HG03025 (cell line): ENCODE measurements at regions not wholly inside any gene's neighbourhood (a gene's known extent, or its start where the extent isn't known, plus 50 kb on each side); places are given as distances from the start of the nearest gene placed in this dataset.

ENCODE experiments used
- ATAC-seq: cut with Tn5 transposase; IDR thresholded peaks from one replicate; pipeline ENCODE4 v1.9.1; 2021; ENCODE audit warnings: mild to moderate bottlenecking, moderate library complexity; ENCODE audit not compliant: unreplicated experiment, low FRiP score

DNA sequence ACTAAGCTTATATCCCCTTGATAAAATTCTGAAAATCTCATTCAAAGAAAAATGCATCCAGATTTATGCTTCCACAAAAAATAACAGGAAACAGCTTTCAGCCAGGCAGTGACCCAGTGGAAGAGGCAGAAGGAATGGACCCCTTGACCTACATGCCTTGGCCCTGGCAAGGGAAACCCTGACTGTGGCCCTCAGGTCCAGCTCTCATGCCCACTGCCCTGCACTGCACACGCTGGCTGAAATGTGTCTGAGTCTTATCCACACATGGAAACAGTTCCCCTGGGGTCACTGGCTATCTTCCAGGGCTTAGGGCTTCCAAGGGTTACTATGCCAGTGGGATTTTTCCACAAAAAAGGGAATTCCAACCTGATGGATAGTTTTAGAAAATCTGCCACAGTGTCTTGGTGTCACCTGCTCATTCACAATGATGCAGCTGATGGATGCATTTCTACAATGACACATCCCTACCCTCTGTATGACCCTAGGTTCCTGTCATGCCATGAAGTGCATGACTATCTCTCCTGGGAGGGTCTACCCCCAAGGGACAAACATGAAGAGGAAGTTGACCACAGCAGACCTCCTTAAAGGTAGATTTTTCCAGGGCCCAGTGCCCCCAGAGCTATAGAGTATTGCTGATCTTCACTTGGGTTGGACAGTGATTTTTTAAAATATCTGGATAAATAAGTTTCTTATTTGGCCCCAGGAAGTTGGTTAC, 121.9 kb upstream of the CD93 start:
- no peak for ATAC-seq

- no peak for ATAC-seq
These were observed 120.9 kb upstream of the CD93 start for GRCh38 chr20:23206995-23207394.

GRCh38 chr20:23206061-23206460, 119.9 kb upstream of the CD93 start:
- ATAC-seq, result no peak

DNA sequence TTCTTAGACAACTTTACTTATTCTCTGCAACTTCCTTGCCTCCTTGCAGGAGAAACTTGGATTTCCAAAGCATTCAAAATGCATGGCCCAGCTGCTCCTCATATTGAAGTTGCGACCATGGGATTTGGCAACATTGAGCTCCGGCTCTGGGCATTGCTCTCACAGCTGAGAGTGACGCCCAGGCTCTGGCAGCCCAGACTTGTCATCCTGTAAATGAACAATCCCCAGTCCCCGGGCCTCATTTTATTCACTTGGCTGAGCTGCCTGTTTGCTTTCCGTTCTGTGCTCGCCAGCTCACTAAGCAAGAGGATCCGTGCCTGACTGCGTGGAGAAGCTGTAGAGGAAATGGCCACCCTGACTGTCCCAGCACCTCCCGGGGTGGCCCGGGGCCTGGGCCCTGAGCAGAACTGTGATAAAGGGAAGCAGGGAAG, 119.5 kb upstream of the CD93 start:
- ATAC-seq, result no peak

- ATAC-seq, result no peak
These were observed 119.1 kb upstream of the CD93 start for GRCh38 chr20:23205211-23205610.

DNA sequence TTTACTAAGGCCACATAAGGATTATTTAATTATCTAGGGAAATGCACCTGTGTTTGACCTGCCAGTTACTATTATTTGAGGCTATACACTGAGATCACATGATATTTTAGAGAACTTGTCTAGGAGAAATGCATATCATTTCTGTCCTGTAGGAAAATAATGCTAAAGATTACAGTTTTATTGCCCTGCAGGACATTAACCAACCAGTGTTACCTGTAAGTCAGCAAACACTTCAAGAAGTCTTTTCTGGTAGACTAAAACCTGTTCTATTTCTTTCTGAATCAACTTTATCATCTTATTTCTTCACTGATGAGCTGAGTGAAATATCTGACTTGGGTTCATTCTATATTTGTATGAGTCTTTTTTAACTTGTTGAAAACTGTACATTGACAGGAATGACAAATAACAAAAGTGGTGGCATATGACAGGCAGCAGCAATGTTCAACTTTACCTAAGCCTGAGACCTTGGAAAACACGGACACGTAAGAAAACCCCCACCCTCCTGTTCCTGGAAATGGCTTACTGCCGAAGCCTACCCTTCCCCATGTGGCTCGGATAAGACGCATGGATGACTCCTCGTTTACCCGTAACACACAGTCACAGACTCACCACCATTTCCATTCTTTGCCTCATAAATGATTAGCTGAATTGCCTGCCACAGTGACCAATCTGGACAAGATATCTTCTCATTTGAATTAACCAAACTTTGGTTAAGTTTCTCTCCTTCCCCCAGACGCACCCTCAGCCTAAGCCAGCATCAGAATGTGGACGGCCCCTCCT, 118.0 kb upstream of the CD93 start:
- no peak for ATAC-seq

DNA sequence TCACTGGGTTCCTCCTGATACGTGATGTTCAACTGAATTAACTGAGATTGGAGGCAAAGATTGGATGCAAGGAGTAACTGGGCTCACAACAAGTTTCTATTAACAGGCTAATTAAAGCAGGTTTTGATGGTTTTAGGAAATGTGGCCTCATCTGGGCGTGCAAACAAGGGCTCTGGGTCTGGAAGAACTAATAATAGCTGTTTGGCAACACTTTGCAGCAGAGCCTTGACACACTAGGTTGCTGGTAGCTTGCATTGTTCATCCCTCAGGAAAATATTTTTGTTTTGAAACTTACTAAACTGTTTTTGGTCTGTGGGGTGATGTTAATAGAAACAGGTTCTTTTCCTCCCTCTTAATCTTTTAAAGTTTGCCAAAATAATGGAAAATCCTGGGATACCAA, 117.2 kb upstream of the CD93 start:
- ATAC-seq, result no peak

GRCh38 chr20:23201658-23202057, 115.5 kb upstream of the CD93 start:
- no peak for ATAC-seq

GRCh38 chr20:23200914-23201313, 114.8 kb upstream of the CD93 start:
- no peak for ATAC-seq

GRCh38 chr20:23200413-23200812, 114.3 kb upstream of the CD93 start:
- no peak for ATAC-seq

DNA sequence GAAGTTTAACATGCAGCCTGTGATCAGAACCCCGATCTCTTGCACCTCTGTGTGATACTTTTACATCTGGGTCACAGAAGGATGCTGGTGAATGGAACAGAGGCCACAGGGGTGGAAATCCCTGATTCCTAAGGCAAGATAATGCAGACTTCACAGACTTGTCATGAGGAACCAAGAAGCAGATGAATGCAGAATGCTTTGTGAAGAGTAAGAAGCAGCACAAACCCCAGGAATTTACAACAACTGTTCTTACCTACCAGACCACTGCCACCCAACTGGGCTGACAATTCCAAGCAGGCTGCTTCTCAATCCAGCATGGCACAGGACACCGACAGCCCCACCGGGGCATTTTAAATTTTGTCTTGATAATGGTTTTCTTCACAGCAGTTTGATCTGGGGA, 113.2 kb upstream of the CD93 start:
- ATAC-seq, result no peak

- no peak for ATAC-seq
These were observed 112.7 kb upstream of the CD93 start for GRCh38 chr20:23198815-23199214.

DNA sequence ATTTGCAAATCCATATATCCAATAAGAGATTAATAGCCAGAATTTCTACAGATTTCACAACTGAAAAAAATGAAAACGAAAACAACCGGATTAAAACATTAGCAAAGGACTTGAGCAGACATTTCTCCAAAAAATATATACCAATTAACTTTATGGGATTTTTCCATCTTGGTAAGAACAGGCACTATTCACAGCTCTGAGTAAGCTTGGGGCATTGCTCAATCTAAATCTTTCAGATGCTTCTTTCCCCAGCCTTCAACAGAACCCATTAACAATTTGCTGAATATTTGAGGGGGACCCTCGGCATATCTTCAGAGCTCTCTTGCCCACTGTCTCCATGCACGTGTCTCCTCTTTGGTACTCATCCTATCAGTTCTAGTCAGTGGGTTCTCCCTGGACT, 111.7 kb upstream of the CD93 start:
- no peak for ATAC-seq

- peak; percentile 72 for ATAC-seq
These were observed 109.5 kb upstream of the CD93 start for GRCh38 chr20:23195636-23196035.

DNA sequence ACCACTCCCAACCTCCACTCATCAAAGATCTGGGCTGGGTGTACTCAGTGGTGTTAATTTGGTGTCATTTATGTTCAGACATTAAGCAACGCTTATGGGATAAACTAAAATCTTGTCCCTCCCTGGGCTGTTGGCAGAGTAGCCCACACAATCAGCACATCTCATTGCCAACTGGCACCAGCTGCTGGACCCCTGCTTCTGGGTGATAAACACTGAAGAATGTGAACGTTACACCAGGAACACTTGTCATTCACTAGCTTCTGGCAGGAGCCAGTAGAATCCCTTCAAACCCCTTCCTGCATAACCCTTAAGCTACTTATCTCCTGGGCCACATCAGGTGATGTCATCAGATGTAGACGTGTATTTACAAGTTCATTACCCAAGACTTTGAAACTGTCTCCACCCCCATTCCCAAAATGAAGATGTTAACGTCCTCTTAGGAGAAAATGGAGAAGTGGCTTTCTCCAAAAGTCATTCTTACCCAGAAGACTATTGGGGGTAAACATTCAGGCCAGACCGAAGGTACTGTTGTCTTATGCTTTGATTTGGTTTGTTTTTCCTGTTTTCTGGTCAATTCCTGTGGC, 107.8 kb upstream of the CD93 start:
- no peak for ATAC-seq

DNA sequence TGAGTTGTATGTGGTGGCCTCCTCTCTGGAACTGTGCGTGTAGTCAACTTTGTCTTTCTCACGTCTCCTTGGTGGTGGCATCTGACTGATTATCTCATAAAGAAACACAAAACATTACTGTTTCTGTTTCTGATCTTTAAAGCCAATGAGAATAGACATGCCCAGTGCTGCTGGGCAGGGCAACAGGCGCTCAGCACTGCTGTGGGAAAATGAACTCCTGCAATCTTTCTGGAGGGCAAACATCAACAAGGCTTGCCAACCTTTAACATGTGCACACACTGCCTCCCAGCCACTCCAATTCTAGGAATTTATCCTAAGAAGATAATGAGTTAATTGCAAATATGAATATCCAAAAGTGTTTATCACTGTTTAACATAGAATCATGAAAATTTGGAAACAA, 106.3 kb upstream of the CD93 start:
- no peak for ATAC-seq

- ATAC-seq, result no peak
These were observed 104.4 kb upstream of the CD93 start for GRCh38 chr20:23190557-23190956.

GRCh38 chr20:23189854-23190253, 103.7 kb upstream of the CD93 start:
- ATAC-seq, result no peak

DNA sequence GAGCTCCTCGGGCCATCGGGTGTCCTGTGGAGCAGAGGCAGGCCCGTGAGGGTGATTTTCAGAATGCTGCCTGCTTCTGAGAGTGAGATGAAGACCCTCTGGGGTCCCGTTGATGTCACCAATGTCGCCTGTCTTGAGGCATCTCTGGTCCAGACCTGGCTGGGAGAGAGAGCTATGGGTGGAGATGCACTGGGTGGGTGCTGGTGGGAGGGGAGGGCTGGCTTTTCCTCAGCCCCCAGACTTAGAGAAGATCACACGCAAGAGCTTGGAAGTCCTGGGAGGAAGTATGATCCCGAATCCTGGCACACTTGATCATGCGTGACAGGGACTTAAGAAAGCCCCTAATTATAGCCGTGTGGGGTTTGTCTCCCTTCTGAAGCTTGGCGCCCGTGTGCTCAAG, 103.2 kb upstream of the CD93 start:
- no peak for ATAC-seq

DNA sequence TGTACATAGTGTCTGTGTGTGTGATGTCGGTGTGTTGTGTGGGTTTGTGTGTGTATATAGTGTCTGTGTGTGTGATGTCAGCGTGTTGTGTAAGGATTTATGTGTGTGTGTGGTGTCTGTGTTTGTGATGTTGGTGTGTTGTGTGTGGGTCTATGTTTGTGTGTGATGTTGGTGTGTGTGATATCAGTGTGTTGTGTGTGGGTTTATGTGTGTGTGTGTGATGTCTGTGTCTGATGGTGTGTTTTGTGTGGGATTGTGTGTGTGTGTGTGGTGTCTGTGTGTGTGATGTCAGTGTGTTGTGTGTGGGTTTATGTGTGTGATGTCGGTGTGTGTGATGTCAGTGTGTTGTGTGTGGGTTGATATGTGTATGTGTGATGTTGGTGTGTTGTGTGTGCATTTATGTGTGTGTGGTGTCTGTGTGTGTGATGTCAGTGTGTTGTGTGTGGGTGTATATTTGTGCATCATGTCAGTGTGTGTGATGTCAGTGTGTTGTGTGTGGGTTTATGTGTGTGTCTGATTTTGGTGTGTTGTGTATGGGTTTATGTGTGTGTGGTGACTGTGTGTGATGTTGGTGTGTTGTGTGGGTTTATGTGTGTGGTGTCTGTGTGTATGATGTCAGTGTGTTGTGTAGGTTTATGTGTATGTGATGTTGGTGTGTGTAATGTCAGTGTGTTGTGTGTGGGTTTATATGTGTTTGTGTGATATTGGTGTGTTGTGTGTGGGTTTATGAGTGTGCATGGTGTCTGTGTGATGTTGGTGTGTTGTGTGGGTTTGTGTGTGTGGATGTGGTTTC, 102.4 kb upstream of the CD93 start:
- ATAC-seq, result no peak

DNA sequence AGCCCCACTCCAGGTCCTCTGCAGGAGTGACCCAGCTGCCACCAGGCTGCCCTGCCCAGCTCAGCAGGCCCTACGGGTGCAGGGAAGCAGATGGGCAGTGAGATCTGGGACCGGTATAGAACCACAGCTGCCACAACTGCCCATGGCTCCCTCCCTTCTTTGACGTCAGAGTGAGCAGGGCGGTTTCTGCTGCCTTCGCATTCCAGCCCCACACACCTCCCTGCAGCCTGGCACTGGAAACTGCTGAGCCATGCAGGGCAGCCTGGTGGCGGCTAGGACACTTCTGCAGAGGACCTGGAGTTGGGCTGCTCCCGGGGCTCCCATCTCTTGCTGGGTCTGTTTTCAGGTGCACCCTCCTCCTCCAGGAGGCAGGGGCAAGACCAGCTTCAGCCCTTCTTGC, 101.6 kb upstream of the CD93 start:
- ATAC-seq, result no peak
